ENCODE measurements at regions not wholly inside any gene's neighbourhood (a gene's known extent, or its start where the extent isn't known, plus 50 kb on each side); places are given as distances from the start of the nearest gene placed in this dataset.

DNA sequence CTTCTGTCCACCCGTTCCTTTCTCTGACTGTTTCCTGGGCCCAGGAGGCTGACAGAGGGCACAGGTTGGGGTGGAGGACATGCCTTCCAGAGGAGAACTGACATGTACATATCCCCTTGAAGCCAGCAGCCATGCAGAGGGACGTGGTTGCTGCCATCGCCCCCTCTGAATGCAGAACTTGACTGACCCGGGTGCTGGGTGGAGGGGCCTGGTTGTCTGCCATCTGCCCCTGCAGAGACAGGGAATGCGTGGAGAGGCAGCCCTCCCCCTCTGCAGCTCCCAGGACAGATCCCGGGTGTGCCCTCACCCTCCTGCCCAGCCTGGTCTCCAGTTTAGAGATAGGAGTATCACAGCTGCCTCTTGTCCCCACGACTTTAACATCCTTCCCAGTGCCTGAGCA lies 383.0 kb upstream of the B3GAT1 start:
- no peaks in the 10 kb centered on the region for H3K27me3 ChIP-seq
- no peaks in the 10 kb centered on the region for H3K4me1 ChIP-seq
- no peaks in the 10 kb centered on the region for H3K36me3 ChIP-seq (replicated peaks in 1 of 2; ENCODE audit: insufficient read depth in 1 of 2, low read depth in 2 of 2)
- no peak overlapping the region for H3K27ac ChIP-seq
- no peaks in the 10 kb centered on the region for H3K9me3 ChIP-seq
- intact Hi-C loops (cut with DNase I): no loop called here
- TF ChIP-seq CTCF (IDR thresholded peaks at IDR 0.05): no peak
- TF ChIP-seq POLR2A (IDR thresholded peaks at IDR 0.05): no peak
- DNase-seq (no peak), ATAC-seq (no peak)
- no peak overlapping the region for H3K4me3 ChIP-seq
- 69 to 74% methylated on average over 6 to 7 of the region's 7 CpGs for WGBS, 2 donors

DNA sequence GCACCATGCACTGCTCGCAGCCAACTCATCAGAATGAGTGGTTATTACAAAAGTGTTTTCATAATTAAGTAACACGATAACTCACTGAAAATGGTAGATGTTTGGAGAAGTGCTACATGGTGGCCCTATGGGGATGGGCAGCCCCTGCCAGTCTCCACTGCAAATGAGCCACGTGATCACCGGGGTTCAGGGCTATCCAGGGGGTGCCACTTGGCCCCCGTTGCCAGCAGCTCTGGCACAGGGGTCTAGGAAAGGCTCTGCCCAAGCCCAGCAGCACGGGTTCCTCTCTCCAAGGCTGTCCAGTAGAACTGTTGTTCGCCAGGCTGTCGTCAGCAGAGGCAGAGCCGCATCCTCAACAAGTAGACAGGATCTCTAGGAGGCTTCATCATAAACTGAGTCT lies 382.1 kb upstream of the B3GAT1 start:
- ATAC-seq (no peak), DNase-seq (no peak)
- no peaks in the 10 kb centered on the region for H3K4me1 ChIP-seq
- H3K27me3 ChIP-seq: no peaks in the 10 kb centered on the region
- WGBS, 2 donors: 68 to 72% methylated on average over 7 to 9 of the region's 9 CpGs
- no peaks in the 10 kb centered on the region for H3K9me3 ChIP-seq
- H3K4me3 ChIP-seq: no peak overlapping the region
- H3K27ac ChIP-seq: no peak overlapping the region
- TF ChIP-seq CTCF (IDR thresholded peaks at IDR 0.05) (no peak), POLR2A (IDR thresholded peaks at IDR 0.05) (no peak)
- H3K36me3 ChIP-seq (replicated peaks in 1 of 2; ENCODE audit: insufficient read depth in 1 of 2, low read depth in 2 of 2): no peaks in the 10 kb centered on the region
- intact Hi-C loops (cut with DNase I): no loop called here

DNA sequence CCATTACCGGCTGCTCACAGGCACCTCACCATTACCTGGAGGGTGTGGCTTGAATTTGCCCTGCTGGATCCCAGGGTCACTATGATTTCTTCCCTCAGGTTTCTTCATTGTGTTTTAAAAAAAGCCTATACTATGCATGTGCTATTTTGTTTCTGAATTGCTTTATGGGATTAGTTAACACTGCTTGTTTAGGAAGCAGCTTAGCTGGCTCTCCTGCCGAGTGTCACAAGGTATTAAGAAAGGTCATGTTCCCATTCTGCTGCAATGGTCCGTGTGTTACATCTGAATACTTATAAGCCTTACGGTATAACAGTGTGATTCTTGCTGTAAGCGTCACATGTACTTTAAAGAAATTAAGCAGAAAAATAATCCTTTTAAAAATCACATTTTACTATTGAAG lies 380.6 kb upstream of the B3GAT1 start:
- DNase-seq: no peak
- WGBS, 2 donors: 62 to 85% methylated on average over 5 of the region's 5 CpGs
- H3K9me3 ChIP-seq: no peaks in the 10 kb centered on the region
- ATAC-seq: no peak
- H3K27me3 ChIP-seq: no peaks in the 10 kb centered on the region
- no peaks in the 10 kb centered on the region for H3K36me3 ChIP-seq (replicated peaks in 1 of 2; ENCODE audit: insufficient read depth in 1 of 2, low read depth in 2 of 2)
- no peak overlapping the region for H3K27ac ChIP-seq
- TF ChIP-seq POLR2A (IDR thresholded peaks at IDR 0.05) (no peak), CTCF (IDR thresholded peaks at IDR 0.05) (no peak)
- no peak overlapping the region for H3K4me3 ChIP-seq
- intact Hi-C loops (cut with DNase I): no loop called here
- H3K4me1 ChIP-seq: no peaks in the 10 kb centered on the region

- TF ChIP-seq CTCF (IDR thresholded peaks at IDR 0.05): no peak
- DNase-seq (no peak), ATAC-seq (no peak)
- Histone ChIP-seq H3K4me1 (no peaks in the 10 kb centered on the region), H3K27ac (no peak overlapping the region), H3K36me3 (replicated peaks in 1 of 2; ENCODE audit: insufficient read depth in 1 of 2, low read depth in 2 of 2) (no peaks in the 10 kb centered on the region), H3K9me3 (no peaks in the 10 kb centered on the region), H3K27me3 (no peaks in the 10 kb centered on the region), H3K4me3 (no peak overlapping the region)
- WGBS, 2 donors: 51 to 52% methylated on average over 6 to 7 of the region's 7 CpGs
- intact Hi-C loops (cut with DNase I): no loop called here
Measured at GRCh38 chr11:134792044-134792443, 380.0 kb upstream of the B3GAT1 start.

GRCh38 chr11:134791102-134791501 lies 379.1 kb upstream of the B3GAT1 start:
- Histone ChIP-seq H3K9me3 (no peaks in the 10 kb centered on the region), H3K4me3 (no peak overlapping the region), H3K36me3 (replicated peaks in 1 of 2; ENCODE audit: insufficient read depth in 1 of 2, low read depth in 2 of 2) (no peaks in the 10 kb centered on the region), H3K27me3 (no peaks in the 10 kb centered on the region), H3K27ac (no peak overlapping the region), H3K4me1 (no peaks in the 10 kb centered on the region)
- DNase-seq (no peak), ATAC-seq (no peak)
- intact Hi-C loops (cut with DNase I): no loop called here
- TF ChIP-seq POLR2A (IDR thresholded peaks at IDR 0.05) (no peak), CTCF (IDR thresholded peaks at IDR 0.05) (no peak)
- 49 to 56% methylated on average over 2 of the region's 2 CpGs for WGBS, 2 donors

All from body of pancreas (tissue), 4 donors.